PC-9 (cell line): ENCODE measurements at regions not wholly inside any gene's neighbourhood (a gene's known extent, or its start where the extent isn't known, plus 50 kb on each side); places are given as distances from the start of the nearest gene placed in this dataset.

ENCODE experiments used
- EZH2 ChIP-seq: fragments of 200-600 bp; sonication (generic); IDR thresholded peaks from 2 replicates; pipeline ENCODE4 v1.8.0; 2017; ENCODE audit warnings: antibody characterized with exemption, low read depth
- TF ChIP-seq, protein P1 (sequence below): fragments of 200-600 bp; sonication (generic); conservative IDR thresholded peaks from 2 replicates; pipeline ENCODE4 v1.6.1; 2017; ENCODE audit warnings: mixed run types, antibody characterized with exemption, mild to moderate bottlenecking, moderate library complexity

- TF ChIP-seq, protein P1, sequence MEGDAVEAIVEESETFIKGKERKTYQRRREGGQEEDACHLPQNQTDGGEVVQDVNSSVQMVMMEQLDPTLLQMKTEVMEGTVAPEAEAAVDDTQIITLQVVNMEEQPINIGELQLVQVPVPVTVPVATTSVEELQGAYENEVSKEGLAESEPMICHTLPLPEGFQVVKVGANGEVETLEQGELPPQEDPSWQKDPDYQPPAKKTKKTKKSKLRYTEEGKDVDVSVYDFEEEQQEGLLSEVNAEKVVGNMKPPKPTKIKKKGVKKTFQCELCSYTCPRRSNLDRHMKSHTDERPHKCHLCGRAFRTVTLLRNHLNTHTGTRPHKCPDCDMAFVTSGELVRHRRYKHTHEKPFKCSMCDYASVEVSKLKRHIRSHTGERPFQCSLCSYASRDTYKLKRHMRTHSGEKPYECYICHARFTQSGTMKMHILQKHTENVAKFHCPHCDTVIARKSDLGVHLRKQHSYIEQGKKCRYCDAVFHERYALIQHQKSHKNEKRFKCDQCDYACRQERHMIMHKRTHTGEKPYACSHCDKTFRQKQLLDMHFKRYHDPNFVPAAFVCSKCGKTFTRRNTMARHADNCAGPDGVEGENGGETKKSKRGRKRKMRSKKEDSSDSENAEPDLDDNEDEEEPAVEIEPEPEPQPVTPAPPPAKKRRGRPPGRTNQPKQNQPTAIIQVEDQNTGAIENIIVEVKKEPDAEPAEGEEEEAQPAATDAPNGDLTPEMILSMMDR: no peak
- no peak for TF ChIP-seq EZH2
Measured at GRCh38 chr5:152072091-152072490, 147.4 kb upstream of the GLRA1 start.
